ENCODE measurements at regions not wholly inside any gene's neighbourhood (a gene's known extent, or its start where the extent isn't known, plus 50 kb on each side); places are given as distances from the start of the nearest gene placed in this dataset.
"Not testable (repeated sequence)": the region's sequence is repeated elsewhere in the genome, so short reads cannot be mapped to it uniquely, and the experiment has no call there.

GRCh38 chr2:101645886-101646285 is 51.6 kb upstream of the MAP4K4 start:
- DNase-seq (ENCODE audit: low read depth); H3K4me3 ChIP-seq (ENCODE audit: low read depth, low read length): not testable (repeated sequence)

GRCh38 chr2:101644842-101645383 is 52.6 kb upstream of the MAP4K4 start:
- no peak for DNase-seq (ENCODE audit: low read depth)
- TF ChIP-seq CTCF (conservative IDR thresholded peaks at IDR 0.05; ENCODE audit: low read depth, low read length): no peak
- no peak overlapping the region for H3K4me3 ChIP-seq (ENCODE audit: low read depth, low read length)

GRCh38 chr2:101643004-101643524 is 54.4 kb upstream of the MAP4K4 start:
- DNase-seq (ENCODE audit: low read depth): no peak
- TF ChIP-seq CTCF (conservative IDR thresholded peaks at IDR 0.05; ENCODE audit: low read depth, low read length): no peak
- no peak overlapping the region for H3K4me3 ChIP-seq (ENCODE audit: low read depth, low read length)

- TF ChIP-seq CTCF (conservative IDR thresholded peaks at IDR 0.05; ENCODE audit: low read depth, low read length): no peak
- DNase-seq (ENCODE audit: low read depth): no peak
Observed at GRCh38 chr2:101638817-101639605, 58.5 kb upstream of the MAP4K4 start.

GRCh38 chr2:101638181-101638711 is 59.3 kb upstream of the MAP4K4 start:
- no peak for TF ChIP-seq CTCF (conservative IDR thresholded peaks at IDR 0.05; ENCODE audit: low read depth, low read length)
- no peak for DNase-seq (ENCODE audit: low read depth)
- H3K4me3 ChIP-seq (ENCODE audit: low read depth, low read length): no peak overlapping the region

More at GRCh38 chr2:101638817-101639605, 58.5 kb upstream of the MAP4K4 start:
- no peak overlapping the region for H3K4me3 ChIP-seq (ENCODE audit: low read depth, low read length)

GRCh38 chr2:101630224-101630949 is 67.1 kb upstream of the MAP4K4 start:
- no peak overlapping the region for H3K4me3 ChIP-seq (ENCODE audit: low read depth, low read length)
- no peak for DNase-seq (ENCODE audit: low read depth)
- TF ChIP-seq CTCF (conservative IDR thresholded peaks at IDR 0.05; ENCODE audit: low read depth, low read length): no peak

- no peak for DNase-seq (ENCODE audit: low read depth)
- no peak overlapping the region for H3K4me3 ChIP-seq (ENCODE audit: low read depth, low read length)
- no peak for TF ChIP-seq CTCF (conservative IDR thresholded peaks at IDR 0.05; ENCODE audit: low read depth, low read length)
Observed at GRCh38 chr2:101628030-101628392, 69.5 kb upstream of the MAP4K4 start.
